ENCODE measurements at regions not wholly inside any gene's neighbourhood (a gene's known extent, or its start where the extent isn't known, plus 50 kb on each side); places are given as distances from the start of the nearest gene placed in this dataset.

- in situ Hi-C loops (cut with MboI; ENCODE audit: low sequenced_read_pairs): no loop called here
These were observed 147.6 kb downstream of the BCOR start for GRCh38 chrX:39950018-39950688.

GRCh38 chrX:39952989-39953388, 144.8 kb downstream of the BCOR start:
- in situ Hi-C loops (cut with MboI; ENCODE audit: low sequenced_read_pairs): no loop called here

DNA sequence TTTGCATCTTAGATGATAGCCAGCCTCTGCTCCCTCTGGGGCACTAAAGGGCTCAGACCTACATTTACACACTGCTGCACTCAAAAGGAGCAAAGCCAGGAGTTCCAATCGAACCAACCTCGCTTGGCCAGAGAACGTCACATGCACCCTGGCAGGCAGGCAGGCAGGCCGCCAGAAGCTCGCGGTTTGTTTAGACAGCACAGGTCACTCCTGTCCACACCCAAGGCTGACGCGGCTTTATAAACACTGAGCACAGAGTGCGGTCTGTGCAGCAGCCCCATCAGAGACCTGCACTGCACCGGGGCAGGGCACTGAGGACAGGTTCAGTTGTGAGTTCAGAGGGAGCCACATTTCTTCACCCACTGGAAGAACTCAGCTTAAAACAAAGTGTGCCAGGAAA, 143.9 kb downstream of the BCOR start:
- in situ Hi-C loops (cut with MboI; ENCODE audit: low sequenced_read_pairs): no loop called here

DNA sequence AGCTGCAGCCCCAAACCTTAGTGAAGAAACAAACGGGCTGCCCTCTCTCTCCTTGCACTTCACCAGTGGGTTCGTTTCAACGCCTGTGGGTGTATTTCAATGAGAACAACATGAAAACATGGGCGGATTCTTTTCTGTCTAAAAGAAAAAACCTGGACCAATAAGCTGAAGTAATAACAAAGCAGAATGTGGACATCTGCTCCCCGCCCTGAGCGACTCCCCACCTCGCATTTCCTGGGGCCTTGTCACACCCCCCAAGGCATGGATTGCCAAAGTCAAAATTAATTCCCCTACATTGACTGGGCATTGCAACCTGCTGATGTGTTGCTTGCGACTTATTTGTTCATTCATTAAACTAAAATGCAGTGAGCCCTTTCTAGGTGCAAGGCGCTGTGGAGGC, 142.9 kb downstream of the BCOR start:
- in situ Hi-C loops (cut with MboI; ENCODE audit: low sequenced_read_pairs): no loop called here

GRCh38 chrX:39955625-39956024, 142.1 kb downstream of the BCOR start:
- in situ Hi-C loops (cut with MboI; ENCODE audit: low sequenced_read_pairs): no loop called here

- in situ Hi-C loops (cut with MboI; ENCODE audit: low sequenced_read_pairs): no loop called here
These were observed 140.9 kb downstream of the BCOR start for GRCh38 chrX:39956803-39957394.

DNA sequence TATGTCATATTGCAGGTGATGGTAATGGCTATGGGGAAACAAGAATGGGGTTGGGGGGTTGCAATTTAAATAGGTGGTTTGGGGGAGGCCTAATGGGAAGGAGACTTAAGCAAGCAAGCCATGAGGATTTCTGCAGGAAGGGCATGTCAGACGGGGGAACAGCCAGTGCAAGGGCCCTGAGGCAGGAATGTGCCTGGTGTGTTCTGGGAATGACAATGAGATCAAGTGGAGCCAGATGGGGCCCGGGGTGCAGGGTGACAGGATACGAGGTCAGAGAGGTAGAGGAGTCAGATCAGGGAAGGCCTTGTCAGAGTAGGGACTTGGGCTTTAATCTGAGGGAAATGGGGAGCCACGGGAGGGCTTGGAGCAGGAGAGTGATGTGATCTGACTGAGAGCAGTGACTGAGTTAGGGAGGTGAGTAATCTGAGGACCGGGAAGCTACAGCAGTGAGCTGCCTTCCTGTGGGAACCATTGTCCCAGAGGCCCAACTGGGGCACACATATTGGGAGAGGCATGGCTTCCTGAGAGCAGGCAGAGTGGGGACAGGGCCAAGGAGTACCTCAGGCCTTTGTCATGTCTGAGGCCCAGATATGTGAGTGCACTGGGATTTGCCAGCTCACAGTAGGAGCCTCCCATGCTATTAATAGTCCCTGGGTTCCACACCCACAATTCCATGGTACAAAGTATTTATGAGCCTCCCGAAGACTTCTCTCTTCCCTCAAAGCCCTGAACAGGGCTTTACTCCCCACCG, 139.8 kb downstream of the BCOR start:
- in situ Hi-C loops (cut with MboI; ENCODE audit: low sequenced_read_pairs): no loop called here

DNA sequence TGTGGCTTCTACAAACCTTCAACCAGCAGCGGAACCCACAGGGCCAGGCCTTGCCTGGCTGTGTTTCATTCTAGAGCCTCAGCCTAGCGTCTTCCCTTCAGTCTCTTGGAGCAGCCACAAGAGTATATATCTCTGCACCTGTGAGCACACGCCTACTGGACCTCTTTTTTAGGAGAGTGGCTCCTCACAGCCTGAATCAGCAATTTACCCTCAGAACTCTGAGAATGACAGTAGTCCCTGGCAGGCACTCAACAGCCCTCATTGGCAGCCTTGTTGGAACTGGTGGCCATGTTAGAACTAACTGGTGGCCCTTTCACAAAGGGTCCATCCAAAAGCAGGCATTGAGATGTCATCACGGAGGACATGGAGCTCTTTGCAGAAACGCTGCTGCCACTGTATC, 138.9 kb downstream of the BCOR start:
- in situ Hi-C loops (cut with MboI; ENCODE audit: low sequenced_read_pairs): no loop called here

GRCh38 chrX:39960219-39960618, 137.5 kb downstream of the BCOR start:
- in situ Hi-C loops (cut with MboI; ENCODE audit: low sequenced_read_pairs): no loop called here

GRCh38 chrX:39961441-39961840, 136.3 kb downstream of the BCOR start:
- in situ Hi-C loops (cut with MboI; ENCODE audit: low sequenced_read_pairs): no loop called here

GRCh38 chrX:39965051-39965573, 132.6 kb downstream of the BCOR start:
- in situ Hi-C loops (cut with MboI; ENCODE audit: low sequenced_read_pairs): no loop called here

DNA sequence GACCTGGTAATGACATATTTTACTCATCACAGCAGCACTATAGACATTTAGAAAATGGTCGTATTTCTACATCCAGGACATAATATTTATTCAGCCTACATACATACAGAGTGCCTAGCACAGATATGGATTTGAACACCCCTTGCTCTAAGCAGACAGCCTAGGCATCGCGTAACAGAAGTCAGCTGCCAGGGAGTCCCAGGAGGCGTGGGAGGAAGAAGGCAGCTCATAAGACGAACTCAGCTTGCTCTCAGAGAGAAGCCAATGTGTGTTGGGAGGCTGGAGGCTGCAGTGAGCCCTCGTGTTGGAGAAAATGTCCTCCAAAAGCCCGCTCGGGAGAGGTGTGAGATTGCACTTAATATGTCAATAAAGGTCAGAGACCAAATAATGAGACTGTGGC, 131.6 kb downstream of the BCOR start:
- in situ Hi-C loops (cut with MboI; ENCODE audit: low sequenced_read_pairs): no loop called here

DNA sequence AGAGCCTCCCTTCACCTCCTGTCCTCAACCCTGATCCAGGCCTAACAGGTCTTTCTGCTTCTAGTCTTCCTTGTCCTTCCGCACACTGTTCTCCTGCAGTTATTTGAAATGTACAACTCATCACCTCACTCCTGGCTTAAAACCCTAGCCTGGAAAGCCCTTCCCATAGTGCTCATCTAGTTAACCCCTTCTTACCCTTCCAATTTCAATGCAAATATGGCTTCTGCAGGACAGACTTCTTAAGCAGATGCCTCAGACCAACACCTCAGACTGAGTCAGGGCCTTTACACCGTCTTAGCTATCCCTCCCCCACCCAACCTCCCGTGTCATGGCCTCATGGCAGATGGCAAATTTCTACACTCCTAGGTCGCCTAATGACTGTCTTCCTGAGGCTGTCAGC, 130.4 kb downstream of the BCOR start:
- in situ Hi-C loops (cut with MboI; ENCODE audit: low sequenced_read_pairs): no loop called here

DNA sequence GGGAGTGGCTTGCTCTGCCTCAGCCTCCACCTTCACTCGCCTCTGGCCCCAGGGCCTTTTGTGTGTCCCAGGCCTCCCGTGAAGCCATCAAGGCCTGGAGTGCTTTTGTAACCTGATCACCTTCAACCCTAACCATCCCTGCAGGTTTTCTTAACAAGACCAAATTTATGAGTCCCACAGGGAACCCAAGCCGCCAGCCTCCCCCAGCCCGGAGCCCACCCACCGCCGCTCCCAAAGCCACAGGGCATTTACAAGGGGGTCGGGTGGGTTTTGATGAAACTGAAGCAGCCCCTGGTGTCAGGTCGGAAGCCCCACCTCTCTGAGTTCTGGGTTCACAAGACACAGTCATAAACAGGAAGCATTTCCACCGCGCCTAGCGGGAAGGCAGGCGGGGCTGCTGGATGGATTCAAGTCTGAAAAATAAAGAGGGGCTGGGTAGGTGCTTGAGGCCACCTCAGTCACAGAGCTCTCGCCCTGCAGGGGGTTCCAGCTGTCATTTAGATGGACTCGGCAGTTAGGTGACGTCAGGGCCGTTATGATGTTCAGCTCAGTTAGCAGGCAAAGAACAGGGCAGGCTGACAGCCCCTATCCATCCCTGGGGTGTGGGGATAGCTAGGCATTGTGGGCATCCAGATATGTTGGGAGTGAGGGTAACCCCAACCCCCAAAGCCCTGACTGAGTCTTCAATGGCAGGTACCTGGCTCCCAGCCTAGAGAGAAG, 128.5 kb downstream of the BCOR start:
- in situ Hi-C loops (cut with MboI; ENCODE audit: low sequenced_read_pairs): no loop called here

- in situ Hi-C loops (cut with MboI; ENCODE audit: low sequenced_read_pairs): no loop called here
These were observed 127.8 kb downstream of the BCOR start for GRCh38 chrX:39969819-39970504.

DNA sequence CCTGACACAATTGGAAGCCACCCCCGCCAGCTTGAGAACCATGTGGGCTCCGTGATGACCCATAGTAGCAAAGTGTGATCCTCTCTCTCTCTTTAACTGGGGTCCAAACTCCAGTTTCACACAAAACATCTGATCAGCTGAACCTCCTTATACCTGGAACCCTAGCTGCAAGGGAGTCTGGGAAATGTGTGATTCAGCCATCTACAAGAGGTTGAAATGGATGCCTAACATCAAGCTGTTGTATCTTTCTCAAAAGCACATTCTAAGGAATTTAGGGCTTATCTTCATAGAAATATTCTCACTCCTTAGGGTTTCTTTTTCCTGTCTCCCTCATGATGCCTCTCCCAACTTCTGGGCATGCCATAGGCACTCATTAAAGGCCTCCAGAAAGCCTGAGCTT, 126.0 kb downstream of the BCOR start:
- in situ Hi-C loops (cut with MboI; ENCODE audit: low sequenced_read_pairs): no loop called here

DNA sequence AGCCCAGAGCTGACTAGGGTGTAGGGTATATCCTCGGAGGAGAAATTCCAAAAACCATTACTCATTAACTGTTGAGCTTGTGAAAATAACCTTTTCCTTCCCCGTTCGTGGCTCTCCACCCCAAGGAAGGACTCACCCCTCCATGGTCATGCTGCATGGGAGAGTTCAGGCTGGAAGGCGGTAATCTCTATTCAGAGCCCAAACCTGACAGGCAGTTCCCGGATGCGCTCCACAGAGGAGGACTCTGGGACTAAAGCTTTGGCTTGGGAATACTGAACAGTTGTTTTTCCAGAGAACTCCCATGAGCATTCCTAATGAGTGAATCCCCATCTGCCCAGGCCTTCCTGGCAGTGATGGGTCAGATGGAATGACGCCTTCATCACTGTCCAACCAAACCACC, 125.4 kb downstream of the BCOR start:
- in situ Hi-C loops (cut with MboI; ENCODE audit: low sequenced_read_pairs): no loop called here

DNA sequence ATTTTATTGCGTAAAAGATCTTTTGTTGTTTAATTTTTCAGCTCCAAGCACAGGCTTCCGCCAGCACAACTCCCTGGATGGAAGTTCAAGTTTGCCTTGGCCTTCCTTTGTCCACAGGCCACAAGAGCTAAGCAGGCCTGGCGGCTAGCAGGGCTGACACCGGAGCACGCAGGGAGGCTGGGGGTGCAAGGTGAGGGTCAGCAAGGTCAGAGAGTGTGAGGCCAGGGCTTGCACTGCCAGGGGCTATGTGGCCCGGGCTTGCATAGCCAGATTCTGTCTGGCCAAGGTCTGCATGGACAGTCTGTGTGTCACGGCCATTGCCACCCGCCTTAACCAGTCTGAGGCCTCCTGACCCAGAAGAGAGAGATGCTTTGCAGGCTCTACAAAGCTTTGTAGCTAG, 123.9 kb downstream of the BCOR start:
- in situ Hi-C loops (cut with MboI; ENCODE audit: low sequenced_read_pairs): no loop called here

DNA sequence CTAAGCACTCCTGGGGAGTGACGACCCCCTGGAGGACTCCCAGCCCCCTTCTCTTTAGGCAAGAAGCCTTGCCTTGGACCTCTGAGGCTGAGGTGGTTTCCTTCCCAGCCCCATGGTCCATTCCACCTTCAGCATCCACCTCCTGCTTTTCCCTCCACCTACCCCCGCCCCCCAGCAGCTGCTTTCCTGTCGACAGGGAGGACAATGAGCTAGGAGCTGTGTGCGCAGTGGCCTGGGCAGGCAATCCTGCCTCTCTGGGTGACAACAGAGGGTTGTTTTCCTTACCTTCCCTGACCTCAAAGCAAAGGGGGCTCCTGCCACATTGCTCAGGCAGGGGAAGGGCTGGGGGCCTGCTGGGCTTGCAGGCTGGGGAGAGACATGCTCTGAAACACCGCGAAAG, 123.5 kb downstream of the BCOR start:
- in situ Hi-C loops (cut with MboI; ENCODE audit: low sequenced_read_pairs): no loop called here

DNA sequence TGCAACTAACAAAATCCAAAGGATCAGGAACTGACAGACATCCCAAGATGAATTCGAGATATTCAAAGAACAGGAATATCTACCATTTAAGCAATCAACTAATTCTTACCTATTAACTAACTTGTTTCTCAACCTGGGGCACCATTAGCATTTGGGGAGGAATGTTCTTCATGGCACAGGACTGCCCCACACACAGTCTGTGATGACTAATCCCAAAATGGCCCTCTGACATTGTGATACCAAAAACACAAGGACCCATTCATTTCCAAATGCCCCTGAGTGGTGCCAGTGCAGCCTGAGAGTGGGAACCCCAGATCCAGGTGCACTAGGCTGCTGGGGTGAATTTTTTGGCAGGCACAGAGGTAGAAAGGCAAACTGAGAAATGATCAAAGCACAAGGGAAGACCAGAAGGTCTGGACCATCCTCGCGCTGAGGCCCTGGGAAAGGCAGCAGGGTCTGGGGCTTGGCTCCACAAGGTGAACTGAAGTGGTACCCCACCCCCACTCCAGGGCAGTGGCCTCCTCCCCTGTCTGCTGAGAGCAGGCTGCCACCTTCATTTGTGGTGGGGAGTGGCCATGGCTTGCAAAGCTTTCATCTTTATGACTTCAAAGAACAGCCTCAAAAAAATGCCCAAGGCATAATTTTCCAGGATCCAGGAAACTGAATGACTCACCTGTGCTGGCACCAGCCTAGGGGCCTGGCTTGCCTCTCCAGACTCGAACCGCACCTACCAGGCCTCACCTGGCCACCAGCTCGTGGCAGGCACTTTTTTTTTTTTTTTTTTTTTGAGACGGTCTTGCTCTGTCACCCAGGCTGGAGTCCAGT, 122.4 kb downstream of the BCOR start:
- in situ Hi-C loops (cut with MboI; ENCODE audit: low sequenced_read_pairs): no loop called here
